Neuron (in vitro differentiated cells): ENCODE measurements at regions not wholly inside any gene's neighbourhood (a gene's known extent, or its start where the extent isn't known, plus 50 kb on each side); places are given as distances from the start of the nearest gene placed in this dataset.

Experiments used
- H2AFZ ChIP-seq: one replicate; pipeline ENCODE4 v1.6.1; 2013; ENCODE audit warnings: low read depth, mild to moderate bottlenecking, inconsistent platforms, low read length, moderate library complexity
- H3K27me3 ChIP-seq: one replicate; pipeline ENCODE4 v1.6.1; 2013; ENCODE audit warnings: low read length; ENCODE audit not compliant: insufficient read depth
- H3K36me3 ChIP-seq: one replicate; pipeline ENCODE4 v1.6.1; 2013; ENCODE audit warnings: low read length; ENCODE audit not compliant: insufficient read depth
- H3K4me1 ChIP-seq: one replicate; pipeline ENCODE4 v1.6.1; 2013; ENCODE audit warnings: low read length; ENCODE audit not compliant: insufficient read depth
- H3K4me3 ChIP-seq: 2 replicates; pipeline ENCODE4 v1.5.1; 2013; ENCODE audit warnings: mild to moderate bottlenecking, low read length, moderate library complexity
- H3K9me3 ChIP-seq: one replicate; pipeline ENCODE4 v1.6.1; 2013; ENCODE audit warnings: low read length

- peaks cover 20% of the 10 kb centered on the region for H3K27me3 ChIP-seq
- no peaks in the 10 kb centered on the region for H3K4me1 ChIP-seq
- H3K4me3 ChIP-seq = no peak overlapping the region
- peaks cover 8% of the 10 kb centered on the region for H3K9me3 ChIP-seq
- no peaks in the 10 kb centered on the region for H3K36me3 ChIP-seq
- no peak overlapping the region for H2AFZ ChIP-seq
Observed at GRCh38 chr5:8944005-8944404, 601.9 kb downstream of the SEMA5A start.

DNA sequence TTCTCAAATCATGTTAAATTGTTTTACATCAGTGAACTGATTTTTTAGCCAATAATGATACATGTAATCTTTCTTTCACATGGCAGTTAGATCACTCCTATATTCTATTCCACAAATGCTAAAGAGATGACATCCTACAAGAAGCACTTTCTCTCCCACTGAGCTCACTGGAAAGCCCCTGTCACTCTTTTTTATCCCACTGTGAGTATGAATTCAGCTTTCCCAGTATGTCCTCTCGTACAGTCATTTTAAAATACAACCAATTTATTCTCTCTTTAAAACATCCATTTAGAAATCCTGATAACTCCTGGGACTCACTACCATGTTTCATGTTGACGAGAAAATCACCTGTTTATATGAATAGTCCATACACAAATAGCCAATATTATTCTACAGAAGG is 599.9 kb downstream of the SEMA5A start:
- Histone ChIP-seq H3K27me3 (peaks cover 17% of the 10 kb centered on the region), H3K36me3 (no peaks in the 10 kb centered on the region), H2AFZ (no peak overlapping the region), H3K4me3 (no peak overlapping the region), H3K9me3 (peaks cover 3% of the 10 kb centered on the region), H3K4me1 (no peaks in the 10 kb centered on the region)

- H3K36me3 ChIP-seq = no peaks in the 10 kb centered on the region
- H3K9me3 ChIP-seq = no peaks in the 10 kb centered on the region
- no peak overlapping the region for H2AFZ ChIP-seq
- no peaks in the 10 kb centered on the region for H3K4me1 ChIP-seq
- H3K4me3 ChIP-seq = no peak overlapping the region
- peaks cover 13% of the 10 kb centered on the region for H3K27me3 ChIP-seq
Observed at GRCh38 chr5:8949908-8950307, 596.0 kb downstream of the SEMA5A start.

DNA sequence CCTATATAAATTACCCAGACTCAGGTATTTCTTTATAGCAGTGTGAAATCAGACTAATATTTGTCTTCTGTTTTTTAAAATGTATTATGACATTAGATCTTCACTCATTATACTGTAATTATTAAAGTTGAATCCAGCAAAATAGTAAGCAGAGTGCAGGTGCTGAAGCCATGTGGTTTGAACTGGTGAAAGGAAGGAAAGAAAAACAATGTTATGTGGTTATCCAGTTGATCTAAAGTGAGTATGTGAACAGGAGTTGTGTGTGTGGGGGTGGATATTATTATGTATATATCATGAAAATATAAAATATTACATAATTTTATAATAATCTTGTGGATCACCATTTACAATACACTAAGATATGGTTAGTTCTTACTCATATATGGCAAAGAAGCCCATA is 593.7 kb downstream of the SEMA5A start:
- Histone ChIP-seq H3K36me3 (no peaks in the 10 kb centered on the region), H3K4me1 (no peaks in the 10 kb centered on the region), H3K27me3 (peaks cover 7% of the 10 kb centered on the region), H3K9me3 (no peaks in the 10 kb centered on the region), H2AFZ (no peak overlapping the region), H3K4me3 (no peak overlapping the region)

- Histone ChIP-seq H3K36me3 (no peaks in the 10 kb centered on the region), H3K4me1 (no peaks in the 10 kb centered on the region), H3K9me3 (no peaks in the 10 kb centered on the region), H2AFZ (no peak overlapping the region), H3K4me3 (no peak overlapping the region), H3K27me3 (peaks cover 6% of the 10 kb centered on the region)
Observed at GRCh38 chr5:8953016-8953415, 592.9 kb downstream of the SEMA5A start.

- H3K36me3 ChIP-seq = no peaks in the 10 kb centered on the region
- no peak overlapping the region for H2AFZ ChIP-seq
- H3K4me3 ChIP-seq = no peak overlapping the region
- H3K4me1 ChIP-seq = no peaks in the 10 kb centered on the region
- peaks cover 2% of the 10 kb centered on the region for H3K27me3 ChIP-seq
- no peaks in the 10 kb centered on the region for H3K9me3 ChIP-seq
Observed at GRCh38 chr5:8953911-8954438, 591.9 kb downstream of the SEMA5A start.

DNA sequence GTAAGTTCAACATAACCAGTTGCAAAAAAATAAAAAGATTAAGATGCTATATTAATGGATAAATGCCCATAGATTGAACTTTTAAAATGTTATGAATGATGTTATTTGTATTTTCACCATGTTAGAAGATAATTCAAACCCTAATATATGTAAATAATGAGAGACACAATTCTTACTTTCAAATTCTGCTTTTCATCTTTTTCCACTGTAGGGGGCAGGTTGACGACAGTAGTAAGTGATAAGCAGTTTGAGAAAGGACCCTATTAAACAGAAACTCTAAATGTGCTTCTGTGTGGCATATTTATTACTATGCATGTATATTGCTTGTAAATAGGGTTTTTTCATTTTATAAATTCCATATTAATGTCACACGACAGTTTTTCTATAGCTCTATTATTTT is 591.1 kb downstream of the SEMA5A start:
- Histone ChIP-seq H3K36me3 (no peaks in the 10 kb centered on the region), H3K9me3 (no peaks in the 10 kb centered on the region), H3K27me3 (peaks cover 2% of the 10 kb centered on the region), H3K4me1 (no peaks in the 10 kb centered on the region), H3K4me3 (no peak overlapping the region), H2AFZ (no peak overlapping the region)

DNA sequence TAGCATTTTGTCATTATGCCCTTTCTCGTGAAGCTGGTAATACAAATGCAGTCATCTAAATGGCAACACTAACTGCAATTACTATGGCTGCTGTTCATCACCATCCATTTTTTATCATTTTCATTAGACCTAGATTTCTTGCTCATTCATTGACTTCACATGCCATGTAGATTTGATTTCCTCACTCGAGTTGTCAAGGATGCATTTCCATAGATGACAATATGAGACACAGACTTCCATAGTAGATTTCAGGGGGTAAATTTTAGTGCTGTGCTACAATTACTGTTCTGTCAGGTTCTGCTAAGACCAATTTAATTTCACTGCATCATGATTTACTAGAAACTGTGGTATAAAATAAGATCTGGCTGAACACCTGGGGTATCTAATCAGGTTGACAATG is 589.2 kb downstream of the SEMA5A start:
- H3K9me3 ChIP-seq = no peaks in the 10 kb centered on the region
- H3K4me1 ChIP-seq = peaks cover 1% of the 10 kb centered on the region
- H3K4me3 ChIP-seq = no peak overlapping the region
- no peak overlapping the region for H2AFZ ChIP-seq
- peaks cover 9% of the 10 kb centered on the region for H3K27me3 ChIP-seq
- no peaks in the 10 kb centered on the region for H3K36me3 ChIP-seq

DNA sequence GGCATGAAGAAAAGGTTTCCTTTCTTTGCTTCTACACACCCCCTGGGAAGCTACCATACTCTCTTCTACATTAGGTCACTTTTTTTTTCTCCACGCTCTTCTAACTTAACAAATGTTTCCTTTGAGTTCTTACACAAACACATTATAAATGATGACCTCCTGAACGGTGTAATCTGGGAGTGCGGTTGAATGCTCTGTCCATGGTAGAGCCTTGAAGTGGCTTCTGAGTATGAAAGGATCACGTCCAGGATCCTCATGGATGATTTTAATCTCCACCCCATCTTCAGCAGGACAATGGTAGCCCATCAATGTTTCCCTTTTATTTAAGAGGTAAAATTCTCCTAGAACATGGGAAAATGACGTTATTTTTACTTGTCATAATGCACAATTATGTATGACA is 587.3 kb downstream of the SEMA5A start:
- peaks cover 6% of the 10 kb centered on the region for H3K4me1 ChIP-seq
- H2AFZ ChIP-seq = no peak overlapping the region
- no peaks in the 10 kb centered on the region for H3K9me3 ChIP-seq
- no peaks in the 10 kb centered on the region for H3K36me3 ChIP-seq
- no peak overlapping the region for H3K4me3 ChIP-seq
- peaks cover 9% of the 10 kb centered on the region for H3K27me3 ChIP-seq

DNA sequence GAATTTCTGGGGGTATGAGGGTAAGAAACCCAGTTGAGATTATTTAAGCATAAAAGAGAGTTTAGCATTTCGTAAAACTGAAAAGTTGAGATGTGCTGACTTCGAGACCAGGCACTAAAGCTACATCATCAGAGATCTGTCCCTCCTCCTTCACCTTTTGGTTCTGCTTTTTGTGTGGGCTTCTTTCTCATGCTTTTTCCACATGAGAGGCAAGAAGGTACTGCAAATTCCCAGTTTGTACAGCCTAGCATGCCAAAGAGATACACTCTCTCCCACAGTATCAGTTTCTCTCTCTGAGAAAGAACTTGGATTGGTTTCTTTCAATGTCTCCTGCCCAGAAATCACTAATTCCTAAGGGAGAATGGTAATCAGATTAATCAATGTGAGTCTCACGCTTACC is 584.7 kb downstream of the SEMA5A start:
- peaks cover 9% of the 10 kb centered on the region for H3K27me3 ChIP-seq

GRCh38 chr5:8961956-8962355 is 583.9 kb downstream of the SEMA5A start:
- no peak overlapping the region for H2AFZ ChIP-seq
- no peak overlapping the region for H3K4me3 ChIP-seq
- H3K9me3 ChIP-seq = no peaks in the 10 kb centered on the region
- peaks cover 6% of the 10 kb centered on the region for H3K4me1 ChIP-seq
- H3K36me3 ChIP-seq = no peaks in the 10 kb centered on the region
- H3K27me3 ChIP-seq = peaks cover 11% of the 10 kb centered on the region

More for the DNA sequence above, 584.7 kb downstream of the SEMA5A start:
- Histone ChIP-seq H3K4me3 (no peak overlapping the region), H3K9me3 (no peaks in the 10 kb centered on the region), H2AFZ (no peak overlapping the region), H3K4me1 (peaks cover 6% of the 10 kb centered on the region), H3K36me3 (no peaks in the 10 kb centered on the region)

GRCh38 chr5:8981016-8981415 is 564.9 kb downstream of the SEMA5A start:
- no peak overlapping the region for H3K4me3 ChIP-seq
- H3K27me3 ChIP-seq = no peaks in the 10 kb centered on the region
- H3K36me3 ChIP-seq = no peaks in the 10 kb centered on the region
- H2AFZ ChIP-seq = no peak overlapping the region
- H3K4me1 ChIP-seq = peaks cover 10% of the 10 kb centered on the region
- no peaks in the 10 kb centered on the region for H3K9me3 ChIP-seq

- Histone ChIP-seq H2AFZ (no peak overlapping the region), H3K4me3 (no peak overlapping the region), H3K27me3 (no peaks in the 10 kb centered on the region), H3K4me1 (peaks cover 10% of the 10 kb centered on the region), H3K36me3 (no peaks in the 10 kb centered on the region), H3K9me3 (no peaks in the 10 kb centered on the region)
Observed at GRCh38 chr5:8981496-8981895, 564.4 kb downstream of the SEMA5A start.

- Histone ChIP-seq H3K9me3 (no peaks in the 10 kb centered on the region), H2AFZ (no peak overlapping the region), H3K36me3 (no peaks in the 10 kb centered on the region), H3K4me1 (peaks cover 9% of the 10 kb centered on the region), H3K4me3 (no peak overlapping the region), H3K27me3 (no peaks in the 10 kb centered on the region)
Observed at GRCh38 chr5:8984386-8984785, 561.5 kb downstream of the SEMA5A start.
